ENCODE measurements at regions not wholly inside any gene's neighbourhood (a gene's known extent, or its start where the extent isn't known, plus 50 kb on each side); places are given as distances from the start of the nearest gene placed in this dataset.

DNA sequence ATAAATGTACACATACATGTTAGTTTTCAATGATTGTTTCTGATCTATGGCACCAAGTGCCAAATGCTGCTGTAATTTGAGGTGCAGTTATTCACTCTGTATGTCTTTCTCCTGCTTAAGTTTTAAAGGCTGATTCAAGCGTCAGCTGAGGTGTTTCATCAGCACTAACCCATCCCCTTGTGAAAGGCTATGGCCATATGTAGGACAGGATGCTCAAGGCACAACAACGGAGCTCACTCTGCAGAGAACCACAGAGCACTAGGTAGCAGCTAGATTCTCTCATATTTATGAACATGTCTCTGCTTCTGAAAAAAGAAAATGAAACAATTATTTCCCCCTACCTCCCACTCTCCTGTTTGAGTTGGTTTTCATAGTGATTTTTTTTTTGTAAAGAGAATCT, 340.0 kb upstream of the TMCO5A start:
- TF ChIP-seq CTCF (IDR thresholded peaks at IDR 0.05; ENCODE audit: low read depth, low read length): no peak
- TF ChIP-seq POLR2A (IDR thresholded peaks at IDR 0.05; ENCODE audit: extremely low read depth, insufficient read length): no peak
- no peak for TF ChIP-seq MAX (IDR thresholded peaks at IDR 0.05; ENCODE audit: low read depth, low read length)

All from NB4 (cell line).